ENCODE measurements at regions not wholly inside any gene's neighbourhood (a gene's known extent, or its start where the extent isn't known, plus 50 kb on each side); places are given as distances from the start of the nearest gene placed in this dataset.

GRCh38 chr9:82722561-82722960, 340.4 kb downstream of the RASEF start:
- no peaks in the 10 kb centered on the region for H3K9me3 Mint-ChIP-seq
- no peak for DNase-seq (ENCODE audit: low spot score)
- H3K27ac Mint-ChIP-seq: no peak overlapping the region
- H3K4me1 Mint-ChIP-seq (ENCODE audit: low read depth): no peaks in the 10 kb centered on the region
- no peaks in the 10 kb centered on the region for H3K27me3 Mint-ChIP-seq (ENCODE audit: low read depth)
- no peaks in the 10 kb centered on the region for H3K36me3 Mint-ChIP-seq (ENCODE audit: low read depth)
- H3K4me3 Mint-ChIP-seq: no peak overlapping the region

GRCh38 chr9:82726424-82727276, 336.3 kb downstream of the RASEF start:
- Mint-ChIP-seq H3K4me3 (no peak overlapping the region), H3K27ac (no peak overlapping the region), H3K36me3 (ENCODE audit: low read depth) (no peaks in the 10 kb centered on the region), H3K4me1 (ENCODE audit: low read depth) (no peaks in the 10 kb centered on the region), H3K27me3 (ENCODE audit: low read depth) (no peaks in the 10 kb centered on the region), H3K9me3 (peaks cover 12% of the 10 kb centered on the region)
- DNase-seq (ENCODE audit: low spot score): no peak

- peaks cover 12% of the 10 kb centered on the region for H3K9me3 Mint-ChIP-seq
- no peak overlapping the region for H3K4me3 Mint-ChIP-seq
Observed at GRCh38 chr9:82729141-82729540, 333.8 kb downstream of the RASEF start.

GRCh38 chr9:82729991-82730589, 332.9 kb downstream of the RASEF start:
- H3K27ac Mint-ChIP-seq: no peak overlapping the region

More at GRCh38 chr9:82729141-82729540, 333.8 kb downstream of the RASEF start:
- H3K27me3 Mint-ChIP-seq (ENCODE audit: low read depth): no peaks in the 10 kb centered on the region
- H3K4me1 Mint-ChIP-seq (ENCODE audit: low read depth): no peaks in the 10 kb centered on the region
- no peaks in the 10 kb centered on the region for H3K36me3 Mint-ChIP-seq (ENCODE audit: low read depth)
- no peak overlapping the region for H3K27ac Mint-ChIP-seq
- no peak for DNase-seq (ENCODE audit: low spot score)

GRCh38 chr9:82732928-82733327, 330.0 kb downstream of the RASEF start:
- no peaks in the 10 kb centered on the region for H3K4me1 Mint-ChIP-seq (ENCODE audit: low read depth)
- no peak for DNase-seq (ENCODE audit: low spot score)
- no peak overlapping the region for H3K27ac Mint-ChIP-seq

More at GRCh38 chr9:82729991-82730589, 332.9 kb downstream of the RASEF start:
- Mint-ChIP-seq H3K4me3 (no peak overlapping the region), H3K36me3 (ENCODE audit: low read depth) (no peaks in the 10 kb centered on the region), H3K27me3 (ENCODE audit: low read depth) (no peaks in the 10 kb centered on the region), H3K9me3 (peaks cover 12% of the 10 kb centered on the region), H3K4me1 (ENCODE audit: low read depth) (no peaks in the 10 kb centered on the region)
- no peak for DNase-seq (ENCODE audit: low spot score)

GRCh38 chr9:82736126-82736525, 326.8 kb downstream of the RASEF start:
- no peaks in the 10 kb centered on the region for H3K9me3 Mint-ChIP-seq
- no peaks in the 10 kb centered on the region for H3K27me3 Mint-ChIP-seq (ENCODE audit: low read depth)
- no peak overlapping the region for H3K27ac Mint-ChIP-seq
- no peak for DNase-seq (ENCODE audit: low spot score)
- no peak overlapping the region for H3K4me3 Mint-ChIP-seq
- no peaks in the 10 kb centered on the region for H3K4me1 Mint-ChIP-seq (ENCODE audit: low read depth)
- H3K36me3 Mint-ChIP-seq (ENCODE audit: low read depth): no peaks in the 10 kb centered on the region

More at GRCh38 chr9:82732928-82733327, 330.0 kb downstream of the RASEF start:
- Mint-ChIP-seq H3K36me3 (ENCODE audit: low read depth) (no peaks in the 10 kb centered on the region), H3K9me3 (peaks cover 11% of the 10 kb centered on the region), H3K4me3 (no peak overlapping the region), H3K27me3 (ENCODE audit: low read depth) (no peaks in the 10 kb centered on the region)

GRCh38 chr9:82736701-82737100, 326.2 kb downstream of the RASEF start:
- Mint-ChIP-seq H3K4me3 (no peak overlapping the region), H3K27ac (no peak overlapping the region)

GRCh38 chr9:82745919-82746318, 317.0 kb downstream of the RASEF start:
- Mint-ChIP-seq H3K27ac (no peak overlapping the region), H3K9me3 (peaks cover 7% of the 10 kb centered on the region), H3K4me1 (ENCODE audit: low read depth) (no peaks in the 10 kb centered on the region), H3K27me3 (ENCODE audit: low read depth) (no peaks in the 10 kb centered on the region), H3K4me3 (no peak overlapping the region), H3K36me3 (ENCODE audit: low read depth) (no peaks in the 10 kb centered on the region)
- no peak for DNase-seq (ENCODE audit: low spot score)

More at GRCh38 chr9:82736701-82737100, 326.2 kb downstream of the RASEF start:
- H3K27me3 Mint-ChIP-seq (ENCODE audit: low read depth): no peaks in the 10 kb centered on the region
- no peak for DNase-seq (ENCODE audit: low spot score)
- H3K4me1 Mint-ChIP-seq (ENCODE audit: low read depth): no peaks in the 10 kb centered on the region
- no peaks in the 10 kb centered on the region for H3K36me3 Mint-ChIP-seq (ENCODE audit: low read depth)
- H3K9me3 Mint-ChIP-seq: no peaks in the 10 kb centered on the region

- H3K36me3 Mint-ChIP-seq (ENCODE audit: low read depth): no peaks in the 10 kb centered on the region
- H3K9me3 Mint-ChIP-seq: peaks cover 4% of the 10 kb centered on the region
- H3K4me3 Mint-ChIP-seq: no peak overlapping the region
- no peak overlapping the region for H3K27ac Mint-ChIP-seq
- no peak for DNase-seq (ENCODE audit: low spot score)
- no peaks in the 10 kb centered on the region for H3K27me3 Mint-ChIP-seq (ENCODE audit: low read depth)
- no peaks in the 10 kb centered on the region for H3K4me1 Mint-ChIP-seq (ENCODE audit: low read depth)
Observed at GRCh38 chr9:82750411-82750913, 312.5 kb downstream of the RASEF start.

- Mint-ChIP-seq H3K4me3 (no peak overlapping the region), H3K4me1 (ENCODE audit: low read depth) (no peaks in the 10 kb centered on the region), H3K27ac (no peak overlapping the region), H3K36me3 (ENCODE audit: low read depth) (no peaks in the 10 kb centered on the region), H3K27me3 (ENCODE audit: low read depth) (no peaks in the 10 kb centered on the region), H3K9me3 (peaks cover 7% of the 10 kb centered on the region)
- no peak for DNase-seq (ENCODE audit: low spot score)
Observed at GRCh38 chr9:82757924-82758323, 305.0 kb downstream of the RASEF start.

- Mint-ChIP-seq H3K4me1 (ENCODE audit: low read depth) (no peaks in the 10 kb centered on the region), H3K4me3 (no peak overlapping the region), H3K27ac (no peak overlapping the region), H3K9me3 (peaks cover 7% of the 10 kb centered on the region), H3K27me3 (ENCODE audit: low read depth) (no peaks in the 10 kb centered on the region), H3K36me3 (ENCODE audit: low read depth) (no peaks in the 10 kb centered on the region)
- DNase-seq (ENCODE audit: low spot score): no peak
Observed at GRCh38 chr9:82761027-82761426, 301.9 kb downstream of the RASEF start.

- no peaks in the 10 kb centered on the region for H3K27me3 Mint-ChIP-seq (ENCODE audit: low read depth)
- no peak overlapping the region for H3K27ac Mint-ChIP-seq
Observed at GRCh38 chr9:82761956-82762355, 301.0 kb downstream of the RASEF start.

GRCh38 chr9:82763656-82764055, 299.3 kb downstream of the RASEF start:
- no peak for DNase-seq (ENCODE audit: low spot score)
- no peaks in the 10 kb centered on the region for H3K27me3 Mint-ChIP-seq (ENCODE audit: low read depth)
- peaks cover 3% of the 10 kb centered on the region for H3K9me3 Mint-ChIP-seq
- H3K4me1 Mint-ChIP-seq (ENCODE audit: low read depth): no peaks in the 10 kb centered on the region
- no peaks in the 10 kb centered on the region for H3K36me3 Mint-ChIP-seq (ENCODE audit: low read depth)
- no peak overlapping the region for H3K27ac Mint-ChIP-seq
- H3K4me3 Mint-ChIP-seq: no peak overlapping the region

More at GRCh38 chr9:82761956-82762355, 301.0 kb downstream of the RASEF start:
- no peak for DNase-seq (ENCODE audit: low spot score)
- Mint-ChIP-seq H3K36me3 (ENCODE audit: low read depth) (no peaks in the 10 kb centered on the region), H3K4me1 (ENCODE audit: low read depth) (no peaks in the 10 kb centered on the region), H3K9me3 (peaks cover 7% of the 10 kb centered on the region), H3K4me3 (no peak overlapping the region)

- DNase-seq (ENCODE audit: low spot score): no peak
- Mint-ChIP-seq H3K36me3 (ENCODE audit: low read depth) (no peaks in the 10 kb centered on the region), H3K9me3 (peaks cover under 1% of the 10 kb centered on the region), H3K27me3 (ENCODE audit: low read depth) (no peaks in the 10 kb centered on the region), H3K27ac (no peak overlapping the region), H3K4me3 (no peak overlapping the region), H3K4me1 (ENCODE audit: low read depth) (no peaks in the 10 kb centered on the region)
Observed at GRCh38 chr9:82764061-82764668, 298.8 kb downstream of the RASEF start.
